ENCODE measurements at regions not wholly inside any gene's neighbourhood (a gene's known extent, or its start where the extent isn't known, plus 50 kb on each side); places are given as distances from the start of the nearest gene placed in this dataset.

- H3K27me3 ChIP-seq (ENCODE audit: insufficient read depth, poor library complexity, severe bottlenecking) = no peaks in the 10 kb centered on the region
- no peak for DNase-seq (ENCODE audit: low read depth in 1 of 2, low spot score in 1 of 2)
- no peak overlapping the region for H3K4me3 ChIP-seq (replicated peaks; ENCODE audit: insufficient read depth, low read length)
- no peak overlapping the region for H3K27ac ChIP-seq (replicated peaks)
- TF ChIP-seq POLR2AphosphoS5 (IDR thresholded peaks at IDR 0.05; ENCODE audit: low read depth) (no peak), CTCF (IDR thresholded peaks at IDR 0.05; ENCODE audit: insufficient read depth, low read length) (no peak), GABPA (IDR thresholded peaks at IDR 0.05; ENCODE audit: low read depth) (no peak), REST (IDR thresholded peaks at IDR 0.05; ENCODE audit: insufficient replicate concordance, low read depth) (no peak), SPI1 (IDR thresholded peaks at IDR 0.05; ENCODE audit: borderline replicate concordance, low read depth) (no peak)
Observed at GRCh38 chr16:64309398-64310110, 812.3 kb downstream of the CDH11 start.

- no peaks in the 10 kb centered on the region for H3K27me3 ChIP-seq (ENCODE audit: insufficient read depth, poor library complexity, severe bottlenecking)
- TF ChIP-seq CTCF (IDR thresholded peaks at IDR 0.05; ENCODE audit: insufficient read depth, low read length) = no peak
- TF ChIP-seq GABPA (IDR thresholded peaks at IDR 0.05; ENCODE audit: low read depth) = no peak
- no peak for TF ChIP-seq SPI1 (IDR thresholded peaks at IDR 0.05; ENCODE audit: borderline replicate concordance, low read depth)
- H3K27ac ChIP-seq (replicated peaks) = no peak overlapping the region
- no peak overlapping the region for H3K4me3 ChIP-seq (replicated peaks; ENCODE audit: insufficient read depth, low read length)
- no peak for DNase-seq (ENCODE audit: low read depth in 1 of 2, low spot score in 1 of 2)
Observed at GRCh38 chr16:64308721-64309120, 813.1 kb downstream of the CDH11 start.

- no peaks in the 10 kb centered on the region for H3K27me3 ChIP-seq (ENCODE audit: insufficient read depth, poor library complexity, severe bottlenecking)
- TF ChIP-seq REST (IDR thresholded peaks at IDR 0.05; ENCODE audit: insufficient replicate concordance, low read depth) (no peak), POLR2AphosphoS5 (IDR thresholded peaks at IDR 0.05; ENCODE audit: low read depth) (no peak), SPI1 (IDR thresholded peaks at IDR 0.05; ENCODE audit: borderline replicate concordance, low read depth) (no peak), CTCF (IDR thresholded peaks at IDR 0.05; ENCODE audit: insufficient read depth, low read length) (no peak), GABPA (IDR thresholded peaks at IDR 0.05; ENCODE audit: low read depth) (no peak)
- H3K4me3 ChIP-seq (replicated peaks; ENCODE audit: insufficient read depth, low read length) = no peak overlapping the region
- no peak for DNase-seq (ENCODE audit: low read depth in 1 of 2, low spot score in 1 of 2)
- no peak overlapping the region for H3K27ac ChIP-seq (replicated peaks)
Observed at GRCh38 chr16:64307431-64307830, 814.4 kb downstream of the CDH11 start.

GRCh38 chr16:64305663-64306062 is 816.2 kb downstream of the CDH11 start:
- no peak for DNase-seq (ENCODE audit: low read depth in 1 of 2, low spot score in 1 of 2)
- no peak overlapping the region for H3K4me3 ChIP-seq (replicated peaks; ENCODE audit: insufficient read depth, low read length)
- TF ChIP-seq CTCF (IDR thresholded peaks at IDR 0.05; ENCODE audit: insufficient read depth, low read length) (no peak), SPI1 (IDR thresholded peaks at IDR 0.05; ENCODE audit: borderline replicate concordance, low read depth) (no peak), POLR2AphosphoS5 (IDR thresholded peaks at IDR 0.05; ENCODE audit: low read depth) (no peak), GABPA (IDR thresholded peaks at IDR 0.05; ENCODE audit: low read depth) (no peak), REST (IDR thresholded peaks at IDR 0.05; ENCODE audit: insufficient replicate concordance, low read depth) (no peak)
- no peak overlapping the region for H3K27ac ChIP-seq (replicated peaks)
- H3K27me3 ChIP-seq (ENCODE audit: insufficient read depth, poor library complexity, severe bottlenecking) = no peaks in the 10 kb centered on the region

All from HL-60 (cell line).